ENCODE measurements at regions not wholly inside any gene's neighbourhood (a gene's known extent, or its start where the extent isn't known, plus 50 kb on each side); places are given as distances from the start of the nearest gene placed in this dataset.

DNA sequence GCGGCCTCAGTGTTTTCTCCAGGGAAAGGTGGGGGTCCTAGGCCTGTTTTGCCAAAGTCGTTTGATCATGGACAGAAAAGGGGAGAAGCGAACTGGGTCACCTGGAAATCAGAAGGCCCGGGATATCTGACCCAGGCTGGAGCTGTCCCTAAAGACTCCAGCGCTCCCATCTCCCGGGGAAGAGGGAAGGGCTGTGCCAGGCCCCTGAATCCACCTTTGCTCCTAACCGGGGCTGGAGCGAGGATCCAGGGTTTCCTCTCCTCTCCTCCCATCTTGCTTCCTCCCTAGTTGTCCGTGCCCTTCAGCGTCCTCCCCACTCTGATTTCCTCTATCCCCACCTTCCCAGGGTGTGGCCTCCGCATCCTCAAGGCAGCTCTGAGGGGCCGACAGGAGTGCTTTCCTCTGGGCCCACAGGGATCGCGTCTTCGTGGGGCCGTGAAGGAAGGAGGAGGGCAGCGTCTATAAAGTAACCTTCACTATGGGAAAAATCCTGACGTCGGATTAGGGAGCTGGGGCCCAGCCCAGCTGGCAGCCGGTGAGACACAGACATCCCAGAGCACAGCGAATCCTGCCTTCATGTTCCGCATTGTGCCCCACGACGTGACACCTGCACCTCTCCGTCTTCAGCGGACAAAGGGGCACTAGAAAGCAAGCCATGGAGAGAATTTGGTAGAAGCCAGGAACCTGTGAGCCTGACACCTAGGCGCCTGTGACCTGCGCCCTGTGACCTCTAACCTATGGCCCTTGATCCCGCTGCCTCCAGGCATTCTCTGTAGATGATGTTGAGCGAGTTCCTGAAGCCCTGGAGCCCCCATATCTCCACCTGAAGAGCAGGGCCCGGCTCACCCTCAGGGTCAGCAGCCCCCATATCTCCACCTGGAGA is 212.7 kb upstream of the SALL3 start:
- H3K36me3 ChIP-seq (ENCODE audit: low read depth) = no peaks in the 10 kb centered on the region
- no peak overlapping the region for H3K9ac ChIP-seq
- DNase-seq = no peak
- H3K27ac ChIP-seq = no peak overlapping the region
- no peak overlapping the region for H2AFZ ChIP-seq
- WGBS, 2 experiments (ENCODE audit: low coverage in 1 of 2, low lambda C conversion rate in 2 of 2, missing lambda C conversion rate in 2 of 2) = 45 to 47% methylated on average over 31 of the region's 31 CpGs
- no peak for TF ChIP-seq EZH2 (IDR thresholded peaks at IDR 0.05; ENCODE audit: insufficient read depth, poor library complexity, severe bottlenecking)
- TF ChIP-seq EZH2phosphoT487 (IDR thresholded peaks at IDR 0.05; ENCODE audit: insufficient read depth, low read depth) = no peak
- H3K9me2 ChIP-seq (ENCODE audit: insufficient read depth) = no peaks in the 10 kb centered on the region
- no peak overlapping the region for H3K4me2 ChIP-seq (ENCODE audit: unreplicated experiment)
- no peaks in the 10 kb centered on the region for H3F3A ChIP-seq (ENCODE audit: insufficient read depth)
- no peaks in the 10 kb centered on the region for H3K9me3 ChIP-seq (ENCODE audit: low read depth)
- no peak overlapping the region for H3K4me3 ChIP-seq
- H4K20me1 ChIP-seq (ENCODE audit: insufficient read depth) = no peaks in the 10 kb centered on the region
- H3K79me2 ChIP-seq (ENCODE audit: insufficient read depth) = no peaks in the 10 kb centered on the region
- H3K4me1 ChIP-seq (ENCODE audit: insufficient read depth) = no peaks in the 10 kb centered on the region
- no peaks in the 10 kb centered on the region for H3K27me3 ChIP-seq (replicated peaks; ENCODE audit: insufficient read depth)
- in situ Hi-C loops (cut with MboI) = no loop called here

DNA sequence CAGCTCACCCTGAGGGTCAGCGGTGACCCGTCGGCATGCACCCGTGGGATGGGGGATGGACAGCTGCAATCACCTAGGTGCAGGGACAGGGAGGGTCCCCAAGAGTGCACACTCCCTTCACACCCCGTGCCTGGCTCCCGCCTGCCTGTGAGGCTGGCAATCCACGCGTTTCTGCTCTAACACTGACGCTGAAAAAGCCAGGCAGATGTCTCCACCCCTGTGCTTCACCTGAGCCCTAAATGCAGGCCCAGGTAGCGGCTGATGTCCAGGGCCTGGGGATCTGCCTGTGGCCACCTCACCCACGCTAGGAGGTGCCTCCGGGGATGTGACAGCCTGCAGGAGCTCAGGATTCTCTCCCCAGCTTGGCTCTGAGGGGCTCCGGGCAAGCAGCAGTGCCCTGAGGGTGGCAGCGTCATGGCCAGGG is 212.0 kb upstream of the SALL3 start:
- H3K4me1 ChIP-seq (ENCODE audit: insufficient read depth) = no peaks in the 10 kb centered on the region
- DNase-seq = no peak
- no peaks in the 10 kb centered on the region for H4K20me1 ChIP-seq (ENCODE audit: insufficient read depth)
- WGBS, 2 experiments (ENCODE audit: low coverage in 1 of 2, low lambda C conversion rate in 2 of 2, missing lambda C conversion rate in 2 of 2) = 30 to 43% methylated on average over 13 to 14 of the region's 14 CpGs
- no peaks in the 10 kb centered on the region for H3K9me2 ChIP-seq (ENCODE audit: insufficient read depth)
- H3K9ac ChIP-seq = no peak overlapping the region
- no peak overlapping the region for H3K27ac ChIP-seq
- no peaks in the 10 kb centered on the region for H3K79me2 ChIP-seq (ENCODE audit: insufficient read depth)
- in situ Hi-C loops (cut with MboI) = no loop called here
- TF ChIP-seq EZH2phosphoT487 (IDR thresholded peaks at IDR 0.05; ENCODE audit: insufficient read depth, low read depth) (no peak), EZH2 (IDR thresholded peaks at IDR 0.05; ENCODE audit: insufficient read depth, poor library complexity, severe bottlenecking) (no peak)
- no peak overlapping the region for H3K4me3 ChIP-seq
- no peaks in the 10 kb centered on the region for H3K36me3 ChIP-seq (ENCODE audit: low read depth)
- H3K27me3 ChIP-seq (replicated peaks; ENCODE audit: insufficient read depth) = no peaks in the 10 kb centered on the region
- H3K4me2 ChIP-seq (ENCODE audit: unreplicated experiment) = no peak overlapping the region
- H2AFZ ChIP-seq = no peak overlapping the region
- H3F3A ChIP-seq (ENCODE audit: insufficient read depth) = no peaks in the 10 kb centered on the region
- H3K9me3 ChIP-seq (ENCODE audit: low read depth) = no peaks in the 10 kb centered on the region

DNA sequence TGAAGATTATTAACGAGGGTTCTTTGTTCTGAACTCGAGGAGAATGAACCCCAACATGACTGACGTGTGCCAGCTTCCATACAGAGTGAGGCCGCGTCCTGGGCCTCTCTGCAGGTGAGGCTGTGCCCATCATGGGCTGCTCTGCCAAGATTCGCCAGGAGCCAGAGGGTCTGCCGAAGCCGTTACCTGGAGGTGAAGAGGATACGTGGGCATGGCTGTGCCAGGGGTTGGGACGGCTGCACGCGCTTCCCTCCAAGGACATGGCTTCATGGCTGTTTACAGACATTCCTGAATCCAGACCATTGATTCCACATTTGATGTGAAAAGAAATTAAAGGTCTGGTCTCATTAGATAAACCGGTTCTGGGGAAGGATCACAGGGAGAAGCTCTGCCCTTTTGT is 211.4 kb upstream of the SALL3 start:
- no peak overlapping the region for H2AFZ ChIP-seq
- no peaks in the 10 kb centered on the region for H3F3A ChIP-seq (ENCODE audit: insufficient read depth)
- 47 to 57% methylated on average over 12 to 13 of the region's 13 CpGs for WGBS, 2 experiments (ENCODE audit: low coverage in 1 of 2, low lambda C conversion rate in 2 of 2, missing lambda C conversion rate in 2 of 2)
- TF ChIP-seq EZH2 (IDR thresholded peaks at IDR 0.05; ENCODE audit: insufficient read depth, poor library complexity, severe bottlenecking) (no peak), EZH2phosphoT487 (IDR thresholded peaks at IDR 0.05; ENCODE audit: insufficient read depth, low read depth) (no peak)
- no peaks in the 10 kb centered on the region for H3K36me3 ChIP-seq (ENCODE audit: low read depth)
- H4K20me1 ChIP-seq (ENCODE audit: insufficient read depth) = no peaks in the 10 kb centered on the region
- no peaks in the 10 kb centered on the region for H3K9me3 ChIP-seq (ENCODE audit: low read depth)
- in situ Hi-C loops (cut with MboI) = no loop called here
- H3K79me2 ChIP-seq (ENCODE audit: insufficient read depth) = no peaks in the 10 kb centered on the region
- no peaks in the 10 kb centered on the region for H3K9me2 ChIP-seq (ENCODE audit: insufficient read depth)
- no peak for DNase-seq
- H3K4me1 ChIP-seq (ENCODE audit: insufficient read depth) = no peaks in the 10 kb centered on the region
- no peak overlapping the region for H3K9ac ChIP-seq
- no peak overlapping the region for H3K4me2 ChIP-seq (ENCODE audit: unreplicated experiment)
- H3K4me3 ChIP-seq = no peak overlapping the region
- H3K27ac ChIP-seq = no peak overlapping the region
- H3K27me3 ChIP-seq (replicated peaks; ENCODE audit: insufficient read depth) = no peaks in the 10 kb centered on the region

DNA sequence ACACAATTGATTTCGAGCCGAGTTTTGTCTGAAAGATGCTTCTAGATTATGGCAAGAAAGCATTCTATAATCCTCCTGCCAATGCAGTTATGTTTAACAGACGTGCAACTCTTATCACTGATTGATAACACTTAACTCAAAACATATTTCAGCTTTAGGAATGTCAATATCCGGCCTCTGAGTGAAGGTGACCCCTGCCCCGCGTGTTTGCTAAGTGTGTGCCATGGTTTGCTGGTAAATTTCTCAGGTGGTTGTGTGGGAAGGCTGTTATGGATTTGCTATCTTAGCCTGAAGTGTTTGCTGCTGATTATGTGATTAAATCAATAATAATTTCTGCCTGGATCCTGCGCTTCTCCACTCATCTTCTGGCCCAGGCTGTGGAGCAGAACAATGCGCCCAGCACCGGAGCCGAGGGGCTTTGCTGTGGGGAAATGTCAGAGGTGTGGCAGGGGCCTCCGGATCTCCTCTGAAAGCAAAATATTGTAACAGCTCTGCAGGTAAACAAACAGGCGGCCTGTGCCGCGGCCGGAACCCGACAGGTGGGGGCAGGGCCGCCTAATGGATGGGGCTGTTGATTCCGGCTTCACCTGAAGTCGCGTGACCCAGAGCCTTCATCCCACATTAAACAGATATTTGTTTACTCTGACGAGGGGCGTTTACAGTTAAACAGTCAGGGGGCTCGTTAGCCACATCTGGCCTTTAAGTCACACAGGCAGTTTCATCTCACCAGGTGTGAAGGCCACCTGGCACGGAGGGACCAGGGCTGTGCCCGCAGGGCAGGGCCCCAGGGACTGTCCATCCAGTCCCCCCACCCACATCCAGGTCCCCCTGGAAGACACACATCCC is 210.7 kb upstream of the SALL3 start:
- Histone ChIP-seq H3K9me2 (ENCODE audit: insufficient read depth) (no peaks in the 10 kb centered on the region), H4K20me1 (ENCODE audit: insufficient read depth) (no peaks in the 10 kb centered on the region), H3K27ac (no peak overlapping the region), H3K9me3 (ENCODE audit: low read depth) (no peaks in the 10 kb centered on the region), H3F3A (ENCODE audit: insufficient read depth) (no peaks in the 10 kb centered on the region), H3K27me3 (replicated peaks; ENCODE audit: insufficient read depth) (no peaks in the 10 kb centered on the region), H3K9ac (no peak overlapping the region), H3K4me1 (ENCODE audit: insufficient read depth) (no peaks in the 10 kb centered on the region), H3K79me2 (ENCODE audit: insufficient read depth) (no peaks in the 10 kb centered on the region), H3K4me3 (no peak overlapping the region), H3K36me3 (ENCODE audit: low read depth) (no peaks in the 10 kb centered on the region), H3K4me2 (ENCODE audit: unreplicated experiment) (no peak overlapping the region), H2AFZ (no peak overlapping the region)
- WGBS, 2 experiments (ENCODE audit: low coverage in 1 of 2, low lambda C conversion rate in 2 of 2, missing lambda C conversion rate in 2 of 2) = 12 to 14% methylated on average over 24 to 25 of the region's 25 CpGs
- TF ChIP-seq EZH2 (IDR thresholded peaks at IDR 0.05; ENCODE audit: insufficient read depth, poor library complexity, severe bottlenecking) (no peak), EZH2phosphoT487 (IDR thresholded peaks at IDR 0.05; ENCODE audit: insufficient read depth, low read depth) (no peak)
- in situ Hi-C loops (cut with MboI) = no loop called here
- no peak for DNase-seq
